NAMALWA (cell line): ENCODE measurements at regions not wholly inside any gene's neighbourhood (a gene's known extent, or its start where the extent isn't known, plus 50 kb on each side); places are given as distances from the start of the nearest gene placed in this dataset.
"Not testable (repeated sequence)": the region's sequence is repeated elsewhere in the genome, so short reads cannot be mapped to it uniquely, and the experiment has no call there.

Source experiments
- DNase-seq: peaks from one replicate; pipeline ENCODE4 v3.0.0-alpha.2; 2015; ENCODE audit warnings: low spot score

DNA sequence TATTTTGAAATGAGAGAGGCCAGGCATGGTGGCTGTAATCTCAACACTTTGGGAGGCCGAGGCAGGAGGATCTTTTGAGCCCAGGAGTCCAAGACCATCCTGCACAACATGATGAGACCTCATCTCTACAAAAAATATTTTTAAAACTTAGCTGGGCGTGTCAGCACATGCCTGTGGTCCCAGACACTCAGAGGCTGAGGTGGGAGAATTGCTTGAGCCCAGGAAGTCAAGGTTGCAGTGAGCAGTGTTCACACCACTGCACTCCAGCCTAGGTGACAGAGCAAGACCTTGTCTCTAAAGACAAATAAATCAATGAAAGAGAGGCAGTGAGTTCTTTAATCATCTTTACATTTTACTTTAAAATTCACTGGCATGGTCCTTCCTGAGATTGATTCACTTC lies 124.5 kb downstream of the DUSP6 start:
- no peak for DNase-seq

- DNase-seq, result no peak
Observed at GRCh38 chr12:89225808-89226411, 126.4 kb downstream of the DUSP6 start.

- no peak for DNase-seq
Observed at GRCh38 chr12:89225401-89225800, 126.9 kb downstream of the DUSP6 start.

- DNase-seq, result not testable (repeated sequence)
Observed at GRCh38 chr12:89222580-89222979, 129.7 kb downstream of the DUSP6 start.

- DNase-seq, result no peak
Observed at GRCh38 chr12:89217472-89217871, 134.8 kb downstream of the DUSP6 start.

DNA sequence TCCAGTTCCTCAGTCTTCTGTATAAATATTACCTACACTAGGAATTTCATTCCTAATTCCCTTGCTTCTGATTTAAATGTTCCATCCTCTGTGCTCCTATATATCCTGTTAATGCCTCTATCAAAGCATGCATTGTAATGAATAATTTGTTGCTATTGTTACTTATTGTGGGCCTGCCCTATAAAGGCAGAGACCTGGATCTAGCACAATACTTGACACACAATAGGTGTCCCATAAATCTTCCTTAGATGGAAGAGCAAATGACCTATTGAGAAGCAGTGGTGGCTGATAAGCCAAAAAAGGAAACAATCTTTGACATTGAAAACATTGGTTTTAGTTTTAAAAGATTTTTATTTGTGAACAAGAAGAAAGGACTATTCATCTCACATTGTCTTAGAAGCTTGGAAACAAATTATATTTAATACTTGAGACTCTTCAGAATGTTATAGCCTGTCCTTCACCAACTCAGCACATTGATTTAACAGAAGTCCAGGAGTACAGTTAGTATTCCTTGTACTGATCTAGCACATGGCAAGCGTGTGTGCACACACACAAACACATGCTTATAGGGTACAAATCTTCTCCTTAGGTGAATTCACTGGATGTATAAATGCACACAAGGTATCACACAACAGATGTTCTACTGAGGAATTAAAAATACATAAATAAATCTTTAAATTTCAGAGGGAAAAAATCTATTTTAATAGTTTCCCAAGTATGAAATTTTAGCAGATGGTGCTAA lies 135.9 kb downstream of the DUSP6 start:
- DNase-seq, result no peak

DNA sequence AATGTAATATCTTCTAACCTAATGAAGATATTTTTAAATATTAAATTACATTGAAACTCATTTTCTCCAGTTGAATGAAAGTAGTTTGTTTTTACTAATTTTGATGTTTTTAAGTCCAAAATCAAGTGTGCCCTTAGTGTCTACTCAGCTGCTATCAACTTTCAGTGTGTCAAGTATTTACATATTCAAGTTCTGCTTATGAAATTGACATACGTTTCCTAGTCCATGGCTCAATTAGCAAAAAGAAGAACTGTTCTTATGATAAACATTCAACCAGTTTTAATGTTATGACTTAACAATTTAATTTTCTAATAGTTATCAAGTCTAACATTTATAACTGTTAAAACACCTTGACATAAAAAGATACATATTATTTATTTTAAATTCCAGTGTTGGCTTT lies 137.1 kb downstream of the DUSP6 start:
- DNase-seq, result no peak

GRCh38 chr12:89213747-89214146 lies 138.6 kb downstream of the DUSP6 start:
- DNase-seq, result no peak

DNA sequence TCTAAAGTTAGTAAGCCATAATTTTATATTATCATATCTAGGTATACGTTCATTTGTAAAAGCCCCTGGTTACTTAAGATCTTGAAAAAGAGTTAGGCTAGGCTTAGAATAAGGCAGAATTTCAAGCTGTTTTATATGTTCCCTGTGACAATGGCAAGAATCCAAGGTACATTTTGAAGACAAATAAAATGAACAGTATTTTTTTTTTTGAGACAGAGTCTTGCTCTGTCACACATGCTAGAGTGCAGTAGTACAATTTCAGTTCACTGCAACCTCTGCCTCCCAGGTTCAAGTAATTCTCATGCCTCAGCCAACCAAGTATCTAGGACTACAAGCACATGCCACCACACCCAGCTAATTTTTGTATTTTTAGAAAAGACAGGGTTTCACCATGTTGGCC lies 139.2 kb downstream of the DUSP6 start:
- no peak for DNase-seq

- DNase-seq, result no peak
Observed at GRCh38 chr12:89212339-89212771, 139.9 kb downstream of the DUSP6 start.

DNA sequence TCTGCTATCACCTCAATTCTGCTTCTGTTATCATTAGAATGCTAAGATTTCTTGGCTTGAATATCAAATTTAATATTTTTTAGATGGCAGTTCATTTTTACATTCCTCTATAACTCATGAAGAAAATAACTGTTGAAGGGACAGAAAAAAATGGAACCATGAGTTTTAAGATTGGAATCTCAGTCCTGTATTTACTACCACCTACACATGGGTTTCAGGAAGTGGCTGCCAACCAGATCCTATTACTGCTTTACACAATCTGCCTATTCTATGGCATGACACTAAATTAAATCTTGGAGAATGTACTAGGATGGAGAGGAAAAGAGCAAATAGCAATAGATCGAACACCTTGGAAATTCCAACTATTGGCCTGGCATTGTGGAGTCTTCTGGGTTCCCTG lies 140.8 kb downstream of the DUSP6 start:
- DNase-seq, result no peak

GRCh38 chr12:89210277-89210676 lies 142.0 kb downstream of the DUSP6 start:
- no peak for DNase-seq

GRCh38 chr12:89208661-89209096 lies 143.6 kb downstream of the DUSP6 start:
- DNase-seq, result no peak

DNA sequence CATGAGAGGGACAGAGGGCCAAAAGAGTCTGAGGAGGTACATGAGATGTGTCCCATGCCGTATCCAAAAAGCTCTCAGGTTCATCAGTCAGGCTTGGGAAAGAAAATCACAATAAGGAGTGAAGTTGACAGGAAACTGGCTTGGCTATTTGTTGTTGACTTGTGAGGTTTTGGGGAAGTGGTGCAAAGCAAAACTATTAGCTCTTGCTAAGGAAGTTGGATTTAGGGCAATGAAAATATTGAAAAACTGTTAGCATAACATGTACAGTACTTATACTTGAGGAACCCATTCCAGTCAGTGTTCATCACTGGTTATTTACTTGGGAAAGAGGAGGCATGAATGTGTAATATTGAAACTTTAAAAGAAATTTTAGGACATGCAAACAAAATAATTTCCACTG lies 145.9 kb downstream of the DUSP6 start:
- DNase-seq, result no peak

DNA sequence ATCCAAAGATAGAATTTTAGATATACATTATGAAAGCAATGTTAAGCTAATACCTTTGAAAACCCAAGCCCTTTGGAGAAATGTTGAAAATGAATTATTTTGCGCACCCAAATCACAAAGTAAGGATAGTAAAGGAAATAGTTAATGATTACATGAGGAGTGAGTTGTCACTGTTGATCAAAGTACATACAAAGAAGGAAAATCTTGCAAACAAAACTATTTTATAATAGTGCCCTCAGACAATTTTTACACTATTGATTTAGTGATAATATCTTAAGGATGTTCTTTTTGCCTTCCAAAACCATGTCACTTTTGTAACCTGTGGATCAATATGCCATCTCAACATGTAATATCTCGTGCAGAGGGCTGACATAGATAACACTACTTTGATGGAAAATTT lies 146.8 kb downstream of the DUSP6 start:
- no peak for DNase-seq

DNA sequence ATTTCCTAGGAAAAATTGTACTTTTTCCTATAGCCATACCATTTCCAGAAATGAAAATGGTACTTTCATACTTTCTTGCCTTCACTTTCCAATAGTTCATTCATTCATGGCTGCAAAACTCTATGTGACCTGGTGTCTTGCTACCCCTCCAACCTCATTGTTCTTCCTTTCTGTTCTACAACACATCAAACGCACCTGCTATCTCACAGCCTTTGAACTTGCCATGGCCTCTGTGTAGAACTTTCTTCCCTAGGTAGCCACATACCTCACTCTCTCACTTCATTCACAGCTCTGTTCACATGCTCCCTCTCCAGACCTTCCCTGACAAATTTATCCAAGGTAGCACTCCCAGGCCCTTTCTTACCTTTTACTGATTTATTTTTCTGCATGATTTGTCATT lies 149.2 kb downstream of the DUSP6 start:
- DNase-seq, result no peak

GRCh38 chr12:89200217-89200616 lies 152.1 kb downstream of the DUSP6 start:
- DNase-seq, result no peak

- DNase-seq, result no peak
Observed at GRCh38 chr12:89195470-89195869, 156.8 kb downstream of the DUSP6 start.

GRCh38 chr12:89194683-89195082 lies 157.6 kb downstream of the DUSP6 start:
- DNase-seq, result no peak

DNA sequence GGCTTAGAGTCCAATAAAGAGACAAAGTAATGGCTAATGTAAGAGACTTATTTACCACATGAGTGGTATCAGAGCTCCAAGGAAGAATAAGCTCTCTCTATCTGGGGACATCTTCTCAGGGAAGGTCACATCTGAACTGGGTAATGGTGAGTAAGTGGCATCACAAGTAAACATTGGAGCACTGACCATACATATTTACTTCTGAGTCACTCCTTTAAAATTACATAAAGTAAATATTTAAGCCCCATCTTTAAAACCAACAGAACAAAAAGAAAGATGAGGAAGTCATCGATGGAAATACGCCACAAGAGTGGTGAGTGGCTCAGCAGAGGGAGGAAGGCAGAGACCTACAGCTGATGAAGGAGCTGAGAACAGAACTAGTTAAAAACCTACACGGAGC lies 159.9 kb downstream of the DUSP6 start:
- DNase-seq, result no peak

- DNase-seq, result not testable (repeated sequence)
Observed at GRCh38 chr12:89191597-89191996, 160.7 kb downstream of the DUSP6 start.

- DNase-seq, result no peak
Observed at GRCh38 chr12:89189448-89189847, 162.9 kb downstream of the DUSP6 start.

- no peak for DNase-seq
Observed at GRCh38 chr12:89187507-89187906, 164.8 kb downstream of the DUSP6 start.

- DNase-seq, result no peak
Observed at GRCh38 chr12:89185889-89186288, 166.4 kb downstream of the DUSP6 start.
